PFSK-1 (cell line): ENCODE measurements at regions not wholly inside any gene's neighbourhood (a gene's known extent, or its start where the extent isn't known, plus 50 kb on each side); places are given as distances from the start of the nearest gene placed in this dataset.

Source experiments
- FOXP2 ChIP-seq: optimal IDR thresholded peaks from 2 replicates; pipeline ENCODE3; 2011; ENCODE audit warnings: borderline replicate concordance, control low read depth, inconsistent platforms; ENCODE audit not compliant: insufficient read depth; ENCODE audit errors: extremely low read length, extremely low read depth
- POLR2AphosphoS5 ChIP-seq: IDR thresholded peaks from 2 replicates; pipeline ENCODE4 v1.6.1; 2012; ENCODE audit warnings: low read depth, mild to moderate bottlenecking, control low read depth, low read length, moderate library complexity
- REST ChIP-seq, 2 experiments: IDR thresholded peaks; 2 replicates each; pipeline versions ENCODE4 v1.6.1 to v1.8.0; 2011 to 2012; ENCODE audit warnings: low read depth in 2 of 2, low read length in 2 of 2, control low read depth in 1 of 2, inconsistent platforms in 1 of 2, mild to moderate bottlenecking in 1 of 2, moderate library complexity in 1 of 2; ENCODE audit not compliant: insufficient read depth in 1 of 2
- SIN3A ChIP-seq: IDR thresholded peaks from 2 replicates; pipeline ENCODE4 v1.6.1; 2012; ENCODE audit warnings: mild to moderate bottlenecking, low read length, moderate library complexity, borderline replicate concordance; ENCODE audit not compliant: insufficient read depth
- TAF1 ChIP-seq: IDR thresholded peaks from 2 replicates; pipeline ENCODE4 v1.6.1; 2012; ENCODE audit warnings: low read length, control low read depth, borderline replicate concordance; ENCODE audit not compliant: insufficient read depth

- TF ChIP-seq SIN3A (no peak), REST (IDR thresholded peaks at IDR 0.05; ENCODE audit: insufficient read depth in 1 of 2, low read depth in 2 of 2, low read length in 2 of 2) (no peak), POLR2AphosphoS5 (no peak), TAF1 (no peak), FOXP2 (no peak)
Observed at GRCh38 chr12:42915426-42915825, 325.9 kb upstream of the PRICKLE1 start.

- TF ChIP-seq FOXP2: no peak
- TF ChIP-seq SIN3A: no peak
- no peak for TF ChIP-seq TAF1
Observed at GRCh38 chr12:42912367-42912766, 322.8 kb upstream of the PRICKLE1 start.

- no peak for TF ChIP-seq FOXP2
- TF ChIP-seq SIN3A: no peak
- no peak for TF ChIP-seq TAF1
- no peak for TF ChIP-seq POLR2AphosphoS5
- TF ChIP-seq REST (IDR thresholded peaks at IDR 0.05; ENCODE audit: insufficient read depth in 1 of 2, low read depth in 2 of 2, low read length in 2 of 2): no peak
Observed at GRCh38 chr12:42910656-42911055, 321.1 kb upstream of the PRICKLE1 start.

- TF ChIP-seq TAF1 (no peak), REST (IDR thresholded peaks at IDR 0.05; ENCODE audit: insufficient read depth in 1 of 2, low read depth in 2 of 2, low read length in 2 of 2) (no peak)
Observed at GRCh38 chr12:42908712-42909111, 319.2 kb upstream of the PRICKLE1 start.

- TF ChIP-seq POLR2AphosphoS5 (no peak), REST (IDR thresholded peaks at IDR 0.05; ENCODE audit: insufficient read depth in 1 of 2, low read depth in 2 of 2, low read length in 2 of 2) (no peak), SIN3A (no peak), TAF1 (no peak)
Observed at GRCh38 chr12:42905419-42905705, 315.8 kb upstream of the PRICKLE1 start.

- TF ChIP-seq SIN3A (no peak), FOXP2 (no peak), POLR2AphosphoS5 (no peak), TAF1 (no peak), REST (IDR thresholded peaks at IDR 0.05; ENCODE audit: insufficient read depth in 1 of 2, low read depth in 2 of 2, low read length in 2 of 2) (no peak)
Observed at GRCh38 chr12:42904683-42905418, 315.3 kb upstream of the PRICKLE1 start.
